Nephron progenitor cell (in vitro differentiated cells): ENCODE measurements at regions not wholly inside any gene's neighbourhood (a gene's known extent, or its start where the extent isn't known, plus 50 kb on each side); places are given as distances from the start of the nearest gene placed in this dataset.

Experiments used
- DNase-seq: peaks from one replicate; pipeline ENCODE4 v3.0.0; 2021
- H3K27ac Mint-ChIP-seq: 2 replicates; pipeline ENCODE4 v1.8.0; 2021; ENCODE audit warnings: mild to moderate bottlenecking, moderate library complexity, mixed read lengths
- H3K27me3 Mint-ChIP-seq: 2 replicates; pipeline ENCODE4 v1.8.0; 2021; ENCODE audit warnings: mild to moderate bottlenecking, low read depth, mixed read lengths; ENCODE audit not compliant: poor library complexity
- H3K36me3 Mint-ChIP-seq: 2 replicates; pipeline ENCODE4 v1.8.0; 2021; ENCODE audit warnings: low read depth, mixed read lengths
- H3K4me1 Mint-ChIP-seq: 2 replicates; pipeline ENCODE4 v1.8.0; 2021; ENCODE audit warnings: mixed read lengths
- H3K4me3 Mint-ChIP-seq: 2 replicates; pipeline ENCODE4 v1.8.0; 2021; ENCODE audit warnings: mild to moderate bottlenecking, moderate library complexity, mixed read lengths
- H3K9me3 Mint-ChIP-seq: 2 replicates; pipeline ENCODE4 v1.8.0; 2021; ENCODE audit warnings: mild to moderate bottlenecking, moderate library complexity, mixed read lengths
- TF ChIP-seq, protein P1 (sequence below): fragments of 200-600 bp; sonication (generic); IDR thresholded peaks from 2 replicates; pipeline ENCODE4 v1.5.0; 2021; ENCODE audit warnings: antibody characterized with exemption

DNA sequence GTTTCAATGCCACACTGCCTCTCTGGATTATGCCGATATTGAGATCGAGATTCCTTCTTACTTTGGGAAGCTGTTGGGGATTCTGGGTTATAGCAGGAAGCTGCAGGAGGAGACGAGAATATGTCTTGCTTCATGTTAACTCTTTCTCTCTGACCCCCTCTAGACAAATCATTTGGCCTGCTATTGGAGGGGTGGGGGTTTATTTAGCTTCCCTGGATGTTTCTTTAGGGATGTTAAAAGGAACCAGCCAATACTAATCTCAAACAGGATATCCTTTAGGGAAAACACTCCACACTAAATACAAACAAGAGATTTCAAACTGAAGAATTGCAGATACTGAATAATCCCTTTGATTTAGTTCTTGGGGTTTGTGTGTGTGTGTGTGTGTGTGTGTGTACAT lies 102.6 kb downstream of the TMEM100 start:
- no peak for DNase-seq
- H3K9me3 Mint-ChIP-seq, result no peaks in the 10 kb centered on the region
- TF ChIP-seq, protein P1, sequence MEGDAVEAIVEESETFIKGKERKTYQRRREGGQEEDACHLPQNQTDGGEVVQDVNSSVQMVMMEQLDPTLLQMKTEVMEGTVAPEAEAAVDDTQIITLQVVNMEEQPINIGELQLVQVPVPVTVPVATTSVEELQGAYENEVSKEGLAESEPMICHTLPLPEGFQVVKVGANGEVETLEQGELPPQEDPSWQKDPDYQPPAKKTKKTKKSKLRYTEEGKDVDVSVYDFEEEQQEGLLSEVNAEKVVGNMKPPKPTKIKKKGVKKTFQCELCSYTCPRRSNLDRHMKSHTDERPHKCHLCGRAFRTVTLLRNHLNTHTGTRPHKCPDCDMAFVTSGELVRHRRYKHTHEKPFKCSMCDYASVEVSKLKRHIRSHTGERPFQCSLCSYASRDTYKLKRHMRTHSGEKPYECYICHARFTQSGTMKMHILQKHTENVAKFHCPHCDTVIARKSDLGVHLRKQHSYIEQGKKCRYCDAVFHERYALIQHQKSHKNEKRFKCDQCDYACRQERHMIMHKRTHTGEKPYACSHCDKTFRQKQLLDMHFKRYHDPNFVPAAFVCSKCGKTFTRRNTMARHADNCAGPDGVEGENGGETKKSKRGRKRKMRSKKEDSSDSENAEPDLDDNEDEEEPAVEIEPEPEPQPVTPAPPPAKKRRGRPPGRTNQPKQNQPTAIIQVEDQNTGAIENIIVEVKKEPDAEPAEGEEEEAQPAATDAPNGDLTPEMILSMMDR, result no peak
- no peak overlapping the region for H3K27ac Mint-ChIP-seq
- H3K27me3 Mint-ChIP-seq, result peaks cover 4% of the 10 kb centered on the region
- H3K4me3 Mint-ChIP-seq, result no peak overlapping the region
- peaks cover 9% of the 10 kb centered on the region for H3K4me1 Mint-ChIP-seq
- no peaks in the 10 kb centered on the region for H3K36me3 Mint-ChIP-seq

DNA sequence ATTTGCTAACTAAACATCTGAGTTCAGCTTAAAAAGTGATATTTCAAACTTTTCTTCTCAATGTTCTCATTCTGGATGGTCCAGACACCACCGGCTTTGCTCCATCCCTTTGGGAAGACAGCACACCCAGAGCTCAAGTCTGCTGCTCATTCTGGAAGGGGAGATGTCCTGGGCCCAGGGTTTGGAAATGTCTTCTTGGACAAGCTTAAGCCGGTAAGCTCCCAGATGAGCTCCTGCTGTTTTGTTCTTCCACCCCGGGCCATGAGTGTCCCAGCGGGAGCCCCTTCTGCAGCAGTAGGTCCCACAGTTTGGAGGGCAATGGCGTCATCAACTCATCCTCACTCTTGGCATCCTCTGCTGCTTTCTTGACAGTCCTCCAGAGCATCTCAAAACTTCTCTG lies 105.2 kb downstream of the TMEM100 start:
- Mint-ChIP-seq H3K4me1 (peaks cover 14% of the 10 kb centered on the region), H3K9me3 (no peaks in the 10 kb centered on the region), H3K36me3 (no peaks in the 10 kb centered on the region), H3K4me3 (no peak overlapping the region), H3K27me3 (peaks cover 6% of the 10 kb centered on the region), H3K27ac (peak overlapping the region; percentile 44)
- TF ChIP-seq, protein P1, result no peak
- no peak for DNase-seq

DNA sequence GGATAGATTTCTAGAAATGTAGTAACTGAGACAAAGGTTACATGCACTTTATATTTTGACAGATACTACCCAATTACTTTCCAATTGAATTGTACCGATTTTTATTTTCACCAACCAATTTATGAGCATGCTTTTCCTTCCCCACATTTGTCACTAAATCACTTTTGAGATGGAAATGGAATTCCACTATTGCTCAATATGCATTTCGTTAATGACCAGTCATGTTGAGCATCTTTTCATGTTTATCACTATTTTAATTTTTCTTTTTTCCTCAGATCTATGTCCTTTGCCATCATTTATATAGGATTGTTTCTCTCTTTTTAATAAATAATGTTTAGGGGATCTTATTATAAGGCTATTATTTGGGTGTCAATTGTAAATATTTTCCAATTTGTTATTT lies 102.8 kb upstream of the SMIM36 start:
- Mint-ChIP-seq H3K27ac (no peak overlapping the region), H3K4me3 (no peak overlapping the region), H3K9me3 (no peaks in the 10 kb centered on the region), H3K27me3 (peaks cover 7% of the 10 kb centered on the region), H3K4me1 (peaks cover 17% of the 10 kb centered on the region), H3K36me3 (no peaks in the 10 kb centered on the region)
- TF ChIP-seq, protein P1, result no peak
- DNase-seq, result no peak

DNA sequence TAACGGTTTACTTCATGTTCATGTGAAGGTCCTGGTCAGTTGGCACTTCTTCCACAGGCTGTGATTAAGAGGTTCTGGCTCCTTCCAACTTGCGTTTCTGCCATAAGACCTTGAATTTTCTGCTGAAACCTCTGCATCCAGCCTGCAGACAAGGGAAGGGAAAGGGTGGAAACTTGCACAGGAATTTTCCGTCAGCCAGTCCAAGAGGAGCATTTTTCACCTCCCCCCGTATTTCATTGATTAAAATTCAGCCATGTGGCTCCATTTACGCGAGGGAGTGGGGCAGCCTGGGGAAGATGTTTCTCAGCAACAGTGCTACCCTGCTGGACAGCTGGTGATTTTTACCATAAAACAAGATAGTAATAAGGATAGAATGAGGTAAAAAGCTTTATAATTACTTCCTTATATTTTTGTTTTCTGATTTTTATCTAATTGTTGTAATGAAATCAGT lies 101.5 kb upstream of the SMIM36 start:
- no peaks in the 10 kb centered on the region for H3K36me3 Mint-ChIP-seq

DNA sequence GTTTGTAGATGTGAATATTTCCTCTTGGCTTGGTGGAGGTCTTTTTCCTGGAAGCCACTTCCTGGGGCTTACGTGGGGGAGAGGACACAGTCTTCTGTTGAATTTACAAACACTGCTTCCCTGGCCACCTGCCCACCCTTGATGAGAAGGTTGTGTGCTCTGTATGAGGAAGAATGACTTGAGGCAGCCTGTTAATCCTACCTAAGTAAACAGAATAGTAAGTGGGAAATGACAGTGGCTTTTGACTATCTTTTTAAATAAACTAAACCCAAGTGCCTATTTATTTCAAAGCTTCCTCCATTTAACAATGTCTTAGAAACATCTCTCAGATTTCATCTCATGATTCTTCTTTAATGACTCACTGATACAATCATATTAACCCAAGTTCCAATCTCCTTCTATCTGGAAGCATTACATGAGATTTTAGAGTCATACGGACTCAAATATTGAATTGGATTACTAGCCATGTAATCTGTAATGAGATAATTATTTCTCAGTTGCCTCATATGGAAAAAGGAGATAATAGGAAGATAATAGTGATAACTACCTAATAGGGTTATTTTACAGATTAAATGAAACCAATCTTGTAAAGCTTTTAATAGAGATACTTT lies 96.6 kb upstream of the SMIM36 start:
- TF ChIP-seq, protein P1, result no peak
- Mint-ChIP-seq H3K27ac (no peak overlapping the region), H3K4me3 (peak overlapping the region; percentile 4), H3K36me3 (no peaks in the 10 kb centered on the region), H3K4me1 (peaks cover 39% of the 10 kb centered on the region), H3K27me3 (peaks cover 7% of the 10 kb centered on the region), H3K9me3 (no peaks in the 10 kb centered on the region)
- DNase-seq, result no peak

More for the DNA sequence above, 101.5 kb upstream of the SMIM36 start:
- Mint-ChIP-seq H3K9me3 (no peaks in the 10 kb centered on the region), H3K27me3 (peaks cover 8% of the 10 kb centered on the region), H3K4me3 (no peak overlapping the region), H3K27ac (no peak overlapping the region), H3K4me1 (peaks cover 18% of the 10 kb centered on the region)
- TF ChIP-seq, protein P1, result no peak
- DNase-seq, result no peak

DNA sequence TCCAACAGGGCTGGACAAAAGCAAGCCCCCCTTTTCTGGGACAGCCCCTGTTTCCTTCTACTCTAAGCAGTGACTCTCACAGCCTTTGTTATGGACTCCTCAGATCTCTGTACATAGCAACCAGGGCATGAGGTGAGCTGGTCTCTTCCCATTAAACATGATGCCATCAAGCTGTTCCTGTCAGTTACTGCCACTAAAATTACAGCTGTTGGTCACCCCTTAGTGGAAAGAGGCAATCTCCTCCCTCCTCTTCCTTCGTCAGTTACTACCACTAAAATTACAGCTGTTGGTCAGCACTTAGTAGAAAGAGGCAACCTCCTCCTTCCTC lies 95.2 kb upstream of the SMIM36 start:
- H3K9me3 Mint-ChIP-seq, result no peaks in the 10 kb centered on the region
- H3K27me3 Mint-ChIP-seq, result peaks cover 7% of the 10 kb centered on the region
- peak overlapping the region; percentile 92 for H3K27ac Mint-ChIP-seq
- TF ChIP-seq, protein P1, result no peak
- no peaks in the 10 kb centered on the region for H3K36me3 Mint-ChIP-seq
- H3K4me3 Mint-ChIP-seq, result peak overlapping the region; percentile 6
- DNase-seq, result no peak
- H3K4me1 Mint-ChIP-seq, result peaks cover 33% of the 10 kb centered on the region
